ENCODE measurements at regions not wholly inside any gene's neighbourhood (a gene's known extent, or its start where the extent isn't known, plus 50 kb on each side); places are given as distances from the start of the nearest gene placed in this dataset.

GRCh38 chr11:12623869-12624268, 50.4 kb upstream of the TEAD1 start:
- Histone ChIP-seq H3K27ac (ENCODE audit: low read length in 2 of 2) (no peak overlapping the region), H3K9me3 (ENCODE audit: control extremely low read depth in 1 of 3, control insufficient read depth in 2 of 3, insufficient read depth in 1 of 3, low read length in 2 of 3) (peaks cover 0 to 6% (median 4%) of the 10 kb centered on the region in 3 donors), H3K36me3 (replicated peaks in 1 of 2; ENCODE audit: control extremely low read depth in 1 of 2, control insufficient read depth in 1 of 2, extremely low read depth in 1 of 2, insufficient read depth in 2 of 2, low read length in 1 of 2) (no peaks in the 10 kb centered on the region), H3K4me1 (ENCODE audit: control insufficient read depth in 2 of 2, insufficient read depth in 2 of 2, low read length in 2 of 2) (no peaks in the 10 kb centered on the region), H3K27me3 (replicated peaks in 1 of 4; ENCODE audit: control extremely low read depth in 1 of 4, control insufficient read depth in 3 of 4, insufficient read depth in 4 of 4, low read length in 3 of 4) (no peaks in the 10 kb centered on the region), H4K20me1 (ENCODE audit: control insufficient read depth, insufficient read depth, low read length, poor library complexity, severe bottlenecking) (no peaks in the 10 kb centered on the region), H3K9ac (ENCODE audit: low read length) (no peak overlapping the region), H3K4me2 (replicated peaks; ENCODE audit: low read depth, low read length, poor library complexity, severe bottlenecking) (no peak overlapping the region), H2AFZ (ENCODE audit: insufficient read depth, low read depth, low read length, poor library complexity, severe bottlenecking) (no peak overlapping the region), H3K4me3 (ENCODE audit: control extremely low read depth in 1 of 5, extremely low read depth in 1 of 5, insufficient read depth in 1 of 5, low read depth in 2 of 5, low read length in 4 of 5) (no peak overlapping the region), H3K79me2 (ENCODE audit: control insufficient read depth, insufficient read depth, low read length) (no peaks in the 10 kb centered on the region)
- no CpG with 5 or more reads among the region's 1 CpG for WGBS (ENCODE audit: insufficient coverage)
- POLR2A ChIA-PET, result no interaction called here
- DNase-seq, result no peak
- intact Hi-C loops (cut with micrococcal nuclease), result no loop called here
- Mint-ChIP-seq H3K4me1 (no peaks in the 10 kb centered on the region), H3K9me3 (ENCODE audit: insufficient read depth) (peaks cover 8% of the 10 kb centered on the region), H3K27me3 (no peaks in the 10 kb centered on the region), H3K27ac (no peak overlapping the region), H3K4me3 (no peak overlapping the region)
- CTCF ChIA-PET, result no interaction called here
- ATAC-seq (ENCODE audit: low read depth), result no peak
- TF ChIP-seq EZH2 (IDR thresholded peaks at IDR 0.05; ENCODE audit: borderline replicate concordance, insufficient read depth, low read depth, low read length, poor library complexity, severe bottlenecking) (no peak), CTCF (IDR thresholded peaks at IDR 0.05) (no peak)

All from B cell (primary cell).